HFF-Myc (cell line): ENCODE measurements at regions not wholly inside any gene's neighbourhood (a gene's known extent, or its start where the extent isn't known, plus 50 kb on each side); places are given as distances from the start of the nearest gene placed in this dataset.

Experiments
- DNase-seq: peaks from one replicate; pipeline ENCODE4 v3.0.0-alpha.2; 2011; ENCODE audit warnings: low read depth; ENCODE audit errors: extremely low read depth
- H3K4me3 ChIP-seq: replicated peaks from 2 replicates; pipeline ENCODE4 v1.5.1; 2011; ENCODE audit warnings: low read depth, mild to moderate bottlenecking, control low read depth, low read length
- CTCF ChIP-seq: IDR thresholded peaks from 2 replicates; pipeline ENCODE4 v1.5.1; 2012; ENCODE audit warnings: mild to moderate bottlenecking, low read depth, low read length, control low read depth; ENCODE audit errors: missing control alignments

- TF ChIP-seq CTCF, result no peak
- DNase-seq, result peak; percentile 71
- no peak overlapping the region for H3K4me3 ChIP-seq
These were observed 158.3 kb downstream of the HDGFL1 start for GRCh38 chr6:22727710-22728109.

GRCh38 chr6:22732176-22732970 lies 163.0 kb downstream of the HDGFL1 start:
- no peak for TF ChIP-seq CTCF
- DNase-seq, result no peak
- H3K4me3 ChIP-seq, result no peak overlapping the region

GRCh38 chr6:22736740-22737139 lies 167.4 kb downstream of the HDGFL1 start:
- no peak for TF ChIP-seq CTCF
- DNase-seq, result no peak
- H3K4me3 ChIP-seq, result no peak overlapping the region

GRCh38 chr6:22737331-22737730 lies 168.0 kb downstream of the HDGFL1 start:
- peak; percentile 59 for TF ChIP-seq CTCF
- DNase-seq, result no peak
- H3K4me3 ChIP-seq, result no peak overlapping the region

GRCh38 chr6:22738194-22738593 lies 168.8 kb downstream of the HDGFL1 start:
- no peak for DNase-seq
- H3K4me3 ChIP-seq, result no peak overlapping the region
- TF ChIP-seq CTCF, result no peak

- DNase-seq, result no peak
- TF ChIP-seq CTCF, result no peak
- H3K4me3 ChIP-seq, result no peak overlapping the region
These were observed 178.2 kb downstream of the HDGFL1 start for GRCh38 chr6:22747571-22747970.

GRCh38 chr6:22748681-22749080 lies 179.3 kb downstream of the HDGFL1 start:
- DNase-seq, result no peak

More at GRCh38 chr6:22748681-22749080, 179.3 kb downstream of the HDGFL1 start:
- TF ChIP-seq CTCF, result no peak
- H3K4me3 ChIP-seq, result no peak overlapping the region
